ENCODE measurements at regions not wholly inside any gene's neighbourhood (a gene's known extent, or its start where the extent isn't known, plus 50 kb on each side); places are given as distances from the start of the nearest gene placed in this dataset.

- no peak for TF ChIP-seq CTCF (IDR thresholded peaks at IDR 0.05; ENCODE audit: poor library complexity)
- TF ChIP-seq EZH2 (IDR thresholded peaks at IDR 0.05; ENCODE audit: borderline replicate concordance) = no peak
- no peak for TF ChIP-seq EZH2phosphoT487 (IDR thresholded peaks at IDR 0.05; ENCODE audit: low read depth, severe bottlenecking, unreplicated experiment)
Measured at GRCh38 chr6:164929408-164929977, 379.9 kb downstream of the C6orf118 start.
